ENCODE measurements at regions not wholly inside any gene's neighbourhood (a gene's known extent, or its start where the extent isn't known, plus 50 kb on each side); places are given as distances from the start of the nearest gene placed in this dataset.

DNA sequence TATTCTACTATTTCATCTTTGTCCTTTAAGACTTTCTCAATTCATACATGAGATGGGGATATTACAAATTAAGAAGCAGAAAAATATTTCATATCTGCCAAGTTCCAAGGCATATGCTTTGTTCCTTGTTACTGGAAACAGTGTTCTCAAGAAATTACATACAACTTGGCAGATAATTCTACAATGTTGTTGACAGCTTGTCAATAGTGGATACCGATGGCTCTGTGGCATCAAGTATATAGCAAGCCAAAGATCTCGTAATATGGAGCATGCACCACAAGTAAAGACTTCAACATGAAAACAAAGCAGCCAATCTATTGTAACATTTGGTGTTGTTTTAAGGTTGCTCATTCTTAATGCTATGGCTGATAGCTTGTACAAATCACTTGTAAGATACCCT lies 598.2 kb upstream of the KLHL29 start:
- no peak overlapping the region for H3K9ac ChIP-seq (ENCODE audit: low read length)
- no peaks in the 10 kb centered on the region for H3K36me3 ChIP-seq (ENCODE audit: control insufficient read depth, insufficient read depth, low read length)
- H3K27me3 ChIP-seq (ENCODE audit: control insufficient read depth, insufficient read depth, low read length): no peaks in the 10 kb centered on the region
- H3K4me3 ChIP-seq (ENCODE audit: low read length): no peak overlapping the region
- no peak overlapping the region for H3K27ac ChIP-seq (ENCODE audit: low read depth, low read length)
- no peaks in the 10 kb centered on the region for H3K4me1 ChIP-seq (ENCODE audit: control insufficient read depth, insufficient read depth, low read length)

DNA sequence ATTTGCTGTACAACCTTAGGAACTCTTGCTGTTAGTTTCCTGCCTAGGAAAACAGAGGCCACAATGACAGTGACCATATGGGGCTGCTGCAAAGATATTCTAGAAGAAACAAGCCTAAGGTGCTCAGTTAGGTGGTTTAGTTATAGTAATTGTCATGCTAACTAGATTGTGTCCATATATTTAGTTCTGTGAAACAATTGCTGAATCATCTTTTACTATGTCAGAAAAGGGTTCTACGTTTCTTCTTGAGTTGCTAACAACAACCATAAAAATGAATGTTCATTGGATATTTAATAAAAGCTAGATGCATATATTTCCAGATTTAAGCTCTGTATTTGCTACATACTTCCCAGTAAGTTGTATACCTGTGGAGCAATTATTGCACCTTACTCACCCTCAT lies 597.2 kb upstream of the KLHL29 start:
- Histone ChIP-seq H3K4me3 (ENCODE audit: low read length) (no peak overlapping the region), H3K27me3 (ENCODE audit: control insufficient read depth, insufficient read depth, low read length) (no peaks in the 10 kb centered on the region), H3K36me3 (ENCODE audit: control insufficient read depth, insufficient read depth, low read length) (no peaks in the 10 kb centered on the region), H3K9ac (ENCODE audit: low read length) (no peak overlapping the region), H3K4me1 (ENCODE audit: control insufficient read depth, insufficient read depth, low read length) (no peaks in the 10 kb centered on the region), H3K27ac (ENCODE audit: low read depth, low read length) (no peak overlapping the region)

DNA sequence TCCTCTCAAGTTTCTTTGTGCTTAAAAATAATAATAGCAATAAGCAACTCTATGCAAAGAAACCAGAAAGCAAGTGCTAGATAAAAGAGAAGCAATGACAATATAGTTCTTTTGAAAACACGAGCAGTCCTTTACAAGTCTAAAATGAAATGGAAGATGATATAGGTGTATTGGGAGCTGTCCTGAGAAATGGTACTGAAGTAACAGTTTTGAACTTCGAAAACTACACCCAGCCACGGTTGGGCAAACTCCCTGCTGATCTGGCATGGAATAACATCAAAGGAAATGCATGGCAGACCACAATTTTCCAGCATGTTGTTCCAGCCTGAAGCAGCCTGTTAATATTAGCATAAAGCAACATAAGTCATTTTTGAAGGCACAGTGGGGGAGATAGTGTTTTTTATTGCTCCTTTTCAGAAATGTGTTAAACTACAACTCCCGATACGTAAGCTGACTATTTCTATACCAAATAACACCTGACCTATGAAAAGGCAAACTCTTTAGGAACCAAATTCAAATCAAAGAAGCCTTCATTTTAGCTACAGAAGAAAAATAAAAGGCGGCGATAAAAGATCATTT lies 596.1 kb upstream of the KLHL29 start:
- H3K9ac ChIP-seq (ENCODE audit: low read length): no peak overlapping the region
- no peak overlapping the region for H3K27ac ChIP-seq (ENCODE audit: low read depth, low read length)
- no peaks in the 10 kb centered on the region for H3K36me3 ChIP-seq (ENCODE audit: control insufficient read depth, insufficient read depth, low read length)
- no peaks in the 10 kb centered on the region for H3K27me3 ChIP-seq (ENCODE audit: control insufficient read depth, insufficient read depth, low read length)
- no peak overlapping the region for H3K4me3 ChIP-seq (ENCODE audit: low read length)
- H3K4me1 ChIP-seq (ENCODE audit: control insufficient read depth, insufficient read depth, low read length): no peaks in the 10 kb centered on the region

DNA sequence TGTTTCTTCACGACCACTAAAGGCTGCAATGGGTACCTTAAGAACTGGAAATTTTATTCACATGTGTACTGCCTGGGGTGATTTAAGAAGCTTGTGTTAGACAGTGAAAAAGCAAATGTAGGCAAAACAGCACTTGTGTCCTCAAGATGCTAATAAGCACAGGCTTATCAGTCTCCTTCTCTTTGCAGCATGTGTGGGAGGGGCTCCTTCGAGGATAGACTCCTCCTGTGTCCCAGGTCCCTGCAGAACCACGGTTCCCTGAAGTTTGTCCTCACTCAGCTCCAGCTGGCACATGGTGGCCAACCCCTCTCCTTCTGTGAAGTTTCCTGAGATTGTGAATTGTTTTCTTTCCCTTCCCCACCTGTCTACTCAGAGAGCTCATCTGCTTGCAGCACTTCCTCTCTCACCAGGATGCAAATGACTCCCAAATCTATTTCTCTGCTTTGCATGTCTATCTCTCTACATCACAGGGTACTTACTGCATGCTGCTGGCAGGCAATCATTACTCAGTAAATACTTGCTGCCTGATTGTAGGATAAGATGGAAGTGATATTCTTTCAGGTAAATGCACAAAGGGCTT lies 589.6 kb upstream of the KLHL29 start:
- Histone ChIP-seq H3K36me3 (ENCODE audit: control insufficient read depth, insufficient read depth, low read length) (no peaks in the 10 kb centered on the region), H3K4me3 (ENCODE audit: low read length) (no peak overlapping the region), H3K27me3 (ENCODE audit: control insufficient read depth, insufficient read depth, low read length) (no peaks in the 10 kb centered on the region), H3K4me1 (ENCODE audit: control insufficient read depth, insufficient read depth, low read length) (no peaks in the 10 kb centered on the region), H3K9ac (ENCODE audit: low read length) (no peak overlapping the region), H3K27ac (ENCODE audit: low read depth, low read length) (no peak overlapping the region)

DNA sequence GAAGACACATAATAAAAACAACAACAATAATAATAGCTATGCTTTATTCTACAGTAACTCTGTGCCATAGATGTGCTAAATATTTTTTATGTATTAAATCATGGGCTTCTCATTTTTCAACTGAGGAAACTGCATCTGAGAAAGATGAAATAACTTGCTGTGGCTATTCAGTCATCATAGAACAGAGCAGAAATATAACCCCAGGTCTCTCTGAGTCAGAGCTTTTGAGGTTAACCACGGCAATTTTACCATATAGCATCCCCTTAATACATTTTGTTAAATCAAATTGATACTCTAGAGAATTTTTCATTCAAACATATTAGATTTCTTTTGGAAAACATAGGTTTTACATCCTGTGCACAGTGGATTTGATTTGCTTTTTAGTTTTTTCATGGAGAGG lies 586.6 kb upstream of the KLHL29 start:
- Histone ChIP-seq H3K27ac (ENCODE audit: low read depth, low read length) (no peak overlapping the region), H3K27me3 (ENCODE audit: control insufficient read depth, insufficient read depth, low read length) (no peaks in the 10 kb centered on the region), H3K9ac (ENCODE audit: low read length) (no peak overlapping the region), H3K4me3 (ENCODE audit: low read length) (no peak overlapping the region), H3K4me1 (ENCODE audit: control insufficient read depth, insufficient read depth, low read length) (no peaks in the 10 kb centered on the region), H3K36me3 (ENCODE audit: control insufficient read depth, insufficient read depth, low read length) (no peaks in the 10 kb centered on the region)

DNA sequence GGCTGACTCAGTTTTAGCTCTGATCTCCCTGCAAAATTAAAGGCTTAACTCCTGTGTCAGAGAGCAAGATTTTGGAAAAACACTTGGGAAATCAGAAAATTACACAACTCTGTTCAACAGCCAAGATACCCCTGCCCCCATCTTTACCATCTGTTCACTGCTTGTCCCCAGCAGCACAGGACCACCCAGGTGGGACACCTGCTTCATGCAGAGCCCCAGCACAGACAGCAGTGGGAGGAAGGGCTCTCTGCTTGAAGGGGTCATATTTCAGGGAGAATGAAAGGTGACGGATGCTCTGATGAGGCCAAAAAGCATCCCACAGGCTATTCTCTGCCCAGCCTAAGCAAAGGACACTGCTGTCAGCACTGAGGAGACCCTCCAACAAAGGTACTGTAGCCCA lies 584.6 kb upstream of the KLHL29 start:
- Histone ChIP-seq H3K4me1 (ENCODE audit: control insufficient read depth, insufficient read depth, low read length) (no peaks in the 10 kb centered on the region), H3K9ac (ENCODE audit: low read length) (no peak overlapping the region), H3K27ac (ENCODE audit: low read depth, low read length) (no peak overlapping the region), H3K4me3 (ENCODE audit: low read length) (no peak overlapping the region), H3K27me3 (ENCODE audit: control insufficient read depth, insufficient read depth, low read length) (no peaks in the 10 kb centered on the region), H3K36me3 (ENCODE audit: control insufficient read depth, insufficient read depth, low read length) (no peaks in the 10 kb centered on the region)

DNA sequence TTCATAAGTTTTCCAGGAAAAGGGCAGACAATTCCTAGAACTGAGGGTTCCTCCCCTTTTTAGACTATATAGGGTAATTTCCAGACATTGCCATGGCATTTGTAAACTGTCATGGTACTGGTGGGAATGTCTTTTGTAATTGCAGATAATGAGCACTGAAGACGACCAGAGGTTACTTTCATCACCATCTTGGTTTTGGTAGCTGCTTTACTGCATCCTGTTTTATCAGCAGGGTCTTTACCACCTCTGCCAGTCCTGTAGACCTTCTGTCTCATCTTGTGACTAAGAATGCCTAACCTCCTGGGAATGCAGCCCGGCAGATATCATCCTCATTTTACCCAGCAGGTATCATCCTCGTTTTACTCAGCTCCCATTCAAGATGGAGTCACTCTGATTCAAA lies 583.9 kb upstream of the KLHL29 start:
- H3K9ac ChIP-seq (ENCODE audit: low read length): no peak overlapping the region
- H3K4me3 ChIP-seq (ENCODE audit: low read length): no peak overlapping the region
- H3K27ac ChIP-seq (ENCODE audit: low read depth, low read length): no peak overlapping the region
- no peaks in the 10 kb centered on the region for H3K27me3 ChIP-seq (ENCODE audit: control insufficient read depth, insufficient read depth, low read length)
- no peaks in the 10 kb centered on the region for H3K36me3 ChIP-seq (ENCODE audit: control insufficient read depth, insufficient read depth, low read length)
- H3K4me1 ChIP-seq (ENCODE audit: control insufficient read depth, insufficient read depth, low read length): no peaks in the 10 kb centered on the region

DNA sequence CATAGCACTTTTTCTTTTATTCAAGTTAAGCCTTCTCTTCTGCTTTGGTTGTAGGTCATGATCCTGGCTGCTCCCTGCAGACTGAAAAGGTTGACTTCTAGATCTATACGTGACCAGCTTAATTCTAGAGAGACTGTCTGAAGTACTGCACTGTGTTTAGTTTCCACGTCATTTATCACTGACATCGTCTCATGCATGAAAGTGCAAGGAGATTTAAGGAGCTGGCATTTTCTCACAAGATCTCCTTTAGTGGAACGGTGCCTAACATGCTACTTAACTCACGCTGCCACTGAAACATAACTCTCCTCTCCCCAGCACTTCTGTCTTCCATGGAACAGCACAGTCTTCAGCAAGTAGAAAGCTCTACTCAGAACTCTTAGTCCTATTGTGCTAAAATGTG lies 583.0 kb upstream of the KLHL29 start:
- no peak overlapping the region for H3K27ac ChIP-seq (ENCODE audit: low read depth, low read length)
- H3K4me3 ChIP-seq (ENCODE audit: low read length): no peak overlapping the region
- no peak overlapping the region for H3K9ac ChIP-seq (ENCODE audit: low read length)
- H3K36me3 ChIP-seq (ENCODE audit: control insufficient read depth, insufficient read depth, low read length): no peaks in the 10 kb centered on the region
- no peaks in the 10 kb centered on the region for H3K4me1 ChIP-seq (ENCODE audit: control insufficient read depth, insufficient read depth, low read length)
- H3K27me3 ChIP-seq (ENCODE audit: control insufficient read depth, insufficient read depth, low read length): no peaks in the 10 kb centered on the region

DNA sequence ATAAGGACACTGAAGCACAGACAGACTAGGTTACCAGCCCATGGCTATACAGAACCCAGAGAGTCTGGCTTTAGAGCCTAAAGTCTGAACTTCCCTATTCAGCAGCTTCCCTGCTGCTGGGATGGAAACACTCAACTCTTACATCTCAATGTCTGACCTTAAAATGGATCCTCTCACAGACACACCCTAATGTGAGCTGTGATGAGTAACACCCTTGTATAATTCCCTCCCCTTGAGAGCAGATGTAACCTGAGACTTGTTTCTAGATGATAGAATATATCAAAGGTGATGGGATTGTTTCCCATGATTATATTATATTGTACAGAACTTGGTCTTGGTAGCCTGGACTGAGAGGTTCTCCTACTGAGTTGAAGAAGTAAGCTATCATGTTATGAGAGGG lies 577.1 kb upstream of the KLHL29 start:
- no peak overlapping the region for H3K27ac ChIP-seq (ENCODE audit: low read depth, low read length)
- H3K9ac ChIP-seq (ENCODE audit: low read length): no peak overlapping the region
- H3K27me3 ChIP-seq (ENCODE audit: control insufficient read depth, insufficient read depth, low read length): no peaks in the 10 kb centered on the region
- no peak overlapping the region for H3K4me3 ChIP-seq (ENCODE audit: low read length)
- no peaks in the 10 kb centered on the region for H3K36me3 ChIP-seq (ENCODE audit: control insufficient read depth, insufficient read depth, low read length)
- H3K4me1 ChIP-seq (ENCODE audit: control insufficient read depth, insufficient read depth, low read length): no peaks in the 10 kb centered on the region

DNA sequence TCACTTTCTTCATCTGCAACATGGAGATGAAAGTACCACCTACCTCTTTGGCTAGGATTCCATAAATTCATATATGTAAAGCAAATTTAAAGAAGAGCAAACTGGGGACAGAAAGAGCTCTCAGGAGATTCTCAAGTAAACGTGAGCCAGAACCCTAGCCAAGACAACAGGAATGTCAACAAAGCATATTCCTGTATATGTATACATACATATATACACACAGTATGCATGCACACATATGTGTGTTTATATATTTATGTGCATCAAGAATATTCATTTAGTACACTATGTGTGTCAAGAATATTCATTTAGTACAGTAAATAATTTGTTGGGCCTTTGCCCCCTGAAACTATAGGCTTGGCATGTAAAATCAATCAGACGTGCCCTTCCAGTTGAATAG lies 574.4 kb upstream of the KLHL29 start:
- Histone ChIP-seq H3K4me3 (ENCODE audit: low read length) (no peak overlapping the region), H3K4me1 (ENCODE audit: control insufficient read depth, insufficient read depth, low read length) (no peaks in the 10 kb centered on the region), H3K9ac (ENCODE audit: low read length) (no peak overlapping the region), H3K36me3 (ENCODE audit: control insufficient read depth, insufficient read depth, low read length) (no peaks in the 10 kb centered on the region), H3K27ac (ENCODE audit: low read depth, low read length) (no peak overlapping the region), H3K27me3 (ENCODE audit: control insufficient read depth, insufficient read depth, low read length) (no peaks in the 10 kb centered on the region)

DNA sequence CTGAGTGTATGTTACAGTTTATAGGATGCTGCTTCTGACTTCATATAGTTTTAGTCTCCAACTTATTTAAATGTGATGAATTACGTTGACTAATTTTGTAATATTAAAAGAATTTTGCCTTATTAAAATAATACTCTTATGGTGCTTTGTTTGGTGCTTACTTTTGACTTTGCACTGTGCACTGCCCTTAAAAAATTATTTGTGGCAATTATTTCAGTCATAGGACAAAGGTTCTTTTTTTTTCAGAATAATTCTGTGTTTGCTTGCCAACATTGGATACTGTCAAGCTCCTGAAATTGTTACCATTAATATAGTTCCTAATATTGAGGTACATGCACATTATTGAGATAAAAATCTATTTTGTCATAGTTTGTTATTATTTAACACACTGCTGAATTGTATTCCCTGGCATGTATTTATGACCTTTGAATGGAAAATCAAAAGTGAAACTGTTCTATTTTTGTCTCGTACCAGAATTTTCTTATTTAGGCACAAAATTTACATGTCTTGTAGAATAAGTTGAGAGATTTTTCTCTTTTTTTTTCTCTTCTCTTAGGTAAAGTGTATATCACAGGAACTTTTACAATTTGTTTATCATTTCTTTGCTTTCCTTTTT lies 572.8 kb upstream of the KLHL29 start:
- Histone ChIP-seq H3K4me3 (ENCODE audit: low read length) (no peak overlapping the region), H3K27ac (ENCODE audit: low read depth, low read length) (no peak overlapping the region), H3K9ac (ENCODE audit: low read length) (no peak overlapping the region), H3K27me3 (ENCODE audit: control insufficient read depth, insufficient read depth, low read length) (no peaks in the 10 kb centered on the region), H3K36me3 (ENCODE audit: control insufficient read depth, insufficient read depth, low read length) (no peaks in the 10 kb centered on the region), H3K4me1 (ENCODE audit: control insufficient read depth, insufficient read depth, low read length) (no peaks in the 10 kb centered on the region)

DNA sequence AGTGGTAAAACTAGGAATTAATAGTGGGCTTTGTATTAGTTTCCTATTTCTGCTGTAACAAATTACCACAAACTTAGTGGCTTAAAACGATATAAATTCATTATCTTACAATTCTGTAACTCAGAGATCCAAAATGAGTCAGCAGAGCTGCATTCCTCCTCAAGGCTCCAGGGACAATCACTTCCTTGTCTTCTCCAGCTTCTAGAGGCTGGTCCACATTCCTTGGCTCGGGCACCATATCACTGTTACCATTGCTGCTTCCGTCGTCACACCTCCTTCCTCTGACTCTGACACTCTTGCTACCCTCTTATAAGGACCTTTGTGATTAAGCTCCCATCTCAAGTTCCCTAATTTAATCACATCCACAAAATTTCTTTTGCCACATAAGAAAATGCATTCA lies 567.8 kb upstream of the KLHL29 start:
- Histone ChIP-seq H3K9ac (ENCODE audit: low read length) (no peak overlapping the region), H3K27ac (ENCODE audit: low read depth, low read length) (no peak overlapping the region), H3K36me3 (ENCODE audit: control insufficient read depth, insufficient read depth, low read length) (no peaks in the 10 kb centered on the region), H3K4me3 (ENCODE audit: low read length) (no peak overlapping the region), H3K4me1 (ENCODE audit: control insufficient read depth, insufficient read depth, low read length) (no peaks in the 10 kb centered on the region), H3K27me3 (ENCODE audit: control insufficient read depth, insufficient read depth, low read length) (no peaks in the 10 kb centered on the region)

DNA sequence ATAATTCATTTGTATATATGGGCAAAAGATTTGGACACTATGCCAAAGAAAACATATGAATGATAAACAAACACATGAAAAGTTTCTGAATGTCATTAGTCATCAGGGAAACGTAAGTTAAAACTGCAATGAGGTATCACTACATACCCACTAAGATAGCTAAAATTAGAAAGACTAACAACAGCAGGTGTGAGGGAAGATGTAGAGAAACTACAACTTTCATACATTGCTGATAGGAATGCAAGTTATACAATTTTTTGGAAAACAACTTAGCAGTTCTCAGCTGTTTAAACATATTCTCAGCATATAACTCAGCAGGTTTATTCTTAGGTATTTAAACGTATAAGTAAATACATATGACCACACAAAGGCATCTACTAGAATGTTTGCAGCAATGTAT lies 563.5 kb upstream of the KLHL29 start:
- Histone ChIP-seq H3K27ac (ENCODE audit: low read depth, low read length) (no peak overlapping the region), H3K36me3 (ENCODE audit: control insufficient read depth, insufficient read depth, low read length) (no peaks in the 10 kb centered on the region), H3K9ac (ENCODE audit: low read length) (no peak overlapping the region), H3K4me3 (ENCODE audit: low read length) (no peak overlapping the region), H3K4me1 (ENCODE audit: control insufficient read depth, insufficient read depth, low read length) (no peaks in the 10 kb centered on the region), H3K27me3 (ENCODE audit: control insufficient read depth, insufficient read depth, low read length) (no peaks in the 10 kb centered on the region)

Data from rectal smooth muscle tissue (tissue), 1 donor.